SK-MEL-5 (cell line): ENCODE measurements at regions not wholly inside any gene's neighbourhood (a gene's known extent, or its start where the extent isn't known, plus 50 kb on each side); places are given as distances from the start of the nearest gene placed in this dataset.
"Not testable (repeated sequence)": the region's sequence is repeated elsewhere in the genome, so short reads cannot be mapped to it uniquely, and the experiment has no call there.

Experiments
- DNase-seq: peaks from one replicate; pipeline ENCODE4 v3.0.0-alpha.2; 2016; ENCODE audit warnings: low read depth, low spot score
- in situ Hi-C: cut with HindIII; loops from 2 replicates; pipeline ENCODE4 v1.10.0; 2016; ENCODE audit warnings: low sequenced_read_pairs, high pct_unique_total_duplicates, low pct_unique_long_range_greater_than_20kb

DNA sequence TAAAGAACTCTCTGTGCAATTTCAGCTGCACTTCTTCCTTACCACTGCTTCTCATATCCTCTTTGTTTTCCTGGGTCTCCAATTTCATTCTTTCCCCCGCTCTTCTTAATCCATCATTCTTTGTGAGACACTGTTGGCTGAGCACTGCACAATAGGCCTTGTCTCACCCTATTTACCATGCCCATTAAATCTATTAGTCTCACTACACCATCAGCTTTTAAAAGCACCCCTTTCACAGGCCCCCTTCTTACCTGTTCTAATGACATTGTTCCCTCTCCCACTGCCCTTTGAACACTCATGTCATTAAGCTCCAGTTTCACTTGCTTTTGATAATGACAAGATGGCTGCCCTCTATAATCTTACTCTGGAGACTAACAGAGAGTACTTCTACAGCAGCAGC is 404.1 kb upstream of the ACVR2A start:
- DNase-seq = no peak
- in situ Hi-C loops = no loop called here

DNA sequence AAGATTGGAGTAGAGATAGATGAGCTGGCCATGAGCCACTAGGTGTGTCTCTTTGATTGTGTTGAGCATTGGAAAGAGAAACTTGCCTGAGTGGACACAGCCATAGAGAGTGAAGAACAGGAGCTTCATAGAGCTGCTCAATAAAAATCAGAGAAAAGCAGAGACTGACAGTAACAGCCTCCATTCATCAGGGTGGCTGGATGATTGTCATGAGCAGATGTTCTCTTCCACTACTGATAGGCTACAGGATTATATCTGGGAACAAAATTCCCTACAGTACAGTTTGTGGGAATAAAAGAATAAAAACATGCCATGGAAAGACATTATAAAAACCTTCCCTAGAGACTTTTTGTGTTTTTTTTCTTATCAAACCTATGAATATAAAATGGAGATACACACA is 404.8 kb upstream of the ACVR2A start:
- no peak for DNase-seq
- in situ Hi-C loops = no loop called here

DNA sequence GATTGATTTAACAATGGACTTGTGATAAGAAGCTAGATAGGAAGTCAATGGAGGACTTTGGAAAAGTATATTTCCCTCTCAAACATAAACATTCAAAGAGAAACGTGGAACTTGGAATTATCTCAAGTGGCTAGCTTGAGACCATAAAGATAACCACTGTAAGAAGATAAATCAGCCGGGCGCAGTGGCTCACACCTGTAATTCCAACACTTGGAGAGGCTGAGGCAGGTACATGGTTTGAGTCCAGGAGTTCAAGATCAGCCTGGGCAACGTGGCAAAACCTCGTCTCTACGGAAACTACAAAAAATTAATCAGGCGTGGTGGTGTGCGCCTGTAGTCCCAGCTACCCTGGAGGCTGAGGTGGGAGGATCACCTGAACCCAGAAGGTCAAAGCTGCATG is 405.9 kb upstream of the ACVR2A start:
- in situ Hi-C loops = no loop called here
- DNase-seq = no peak

DNA sequence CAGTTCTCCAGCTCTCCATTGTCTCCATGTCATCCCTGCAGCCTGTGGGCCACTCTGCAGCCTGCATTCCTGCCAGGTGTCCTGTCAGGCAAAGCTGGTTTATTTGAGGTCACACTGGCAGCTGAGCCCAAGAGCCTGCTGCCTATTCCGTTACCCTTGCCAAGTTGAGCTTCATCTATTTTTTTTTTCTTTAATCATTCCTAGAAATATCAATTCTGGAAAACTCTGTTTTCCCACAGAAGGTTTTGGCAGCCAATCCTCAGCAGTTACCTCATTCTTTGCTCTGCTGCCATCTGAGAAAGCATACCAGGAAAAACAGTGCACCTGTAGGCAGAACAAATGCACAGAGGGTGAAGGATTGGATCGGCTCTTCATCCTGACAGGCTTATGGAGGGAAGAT is 411.0 kb upstream of the ACVR2A start:
- in situ Hi-C loops = no loop called here

DNA sequence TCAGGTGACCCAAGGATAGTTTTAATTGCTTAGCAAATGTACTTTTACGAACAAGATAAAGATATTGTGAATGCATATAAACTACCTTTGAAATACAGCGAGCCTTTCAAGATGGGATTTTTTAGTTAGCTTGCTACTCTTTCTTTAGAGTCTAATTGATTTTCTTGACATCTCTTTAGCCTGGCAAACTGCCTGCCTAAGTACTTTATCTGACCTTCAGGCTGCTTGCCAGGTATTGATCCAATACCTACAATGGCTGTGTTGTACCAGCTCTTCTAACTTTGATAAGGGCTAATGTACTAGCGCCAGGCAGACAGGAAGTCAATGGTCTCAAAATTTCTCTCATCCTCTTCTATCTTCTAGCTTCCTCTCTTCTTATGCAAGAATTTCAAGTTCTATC is 414.4 kb upstream of the ACVR2A start:
- no peak for DNase-seq
- in situ Hi-C loops = no loop called here

More for the DNA sequence above, 411.0 kb upstream of the ACVR2A start:
- DNase-seq = no peak

DNA sequence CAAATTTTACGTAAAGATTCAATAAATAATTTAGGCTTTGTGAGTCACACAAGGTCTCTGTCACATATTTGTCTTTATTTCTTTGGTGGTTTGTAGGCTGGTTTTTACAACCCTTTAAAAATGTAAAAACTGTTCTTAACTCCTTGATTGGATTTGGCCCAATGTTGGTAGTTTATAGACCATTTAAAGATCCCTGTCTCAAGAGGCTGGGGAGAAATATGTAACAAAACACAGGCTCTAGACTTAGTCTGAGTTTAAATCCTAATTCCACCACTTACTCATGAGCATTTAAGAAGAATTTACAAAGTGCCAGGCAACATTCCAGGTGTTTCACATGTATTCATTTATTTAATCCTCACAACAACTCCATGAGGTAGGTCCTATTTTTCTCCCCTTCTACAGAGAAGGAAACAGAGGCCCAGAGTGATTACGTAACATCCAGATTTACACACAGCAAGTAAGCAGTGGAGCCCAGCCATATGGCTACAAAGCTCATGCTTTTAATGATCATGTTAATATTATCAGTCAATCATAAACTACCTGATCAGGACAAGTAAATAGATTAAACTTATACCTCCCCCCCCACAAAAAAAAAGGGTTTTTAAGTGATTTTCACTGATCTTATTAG is 416.6 kb upstream of the ACVR2A start:
- in situ Hi-C loops = no loop called here

DNA sequence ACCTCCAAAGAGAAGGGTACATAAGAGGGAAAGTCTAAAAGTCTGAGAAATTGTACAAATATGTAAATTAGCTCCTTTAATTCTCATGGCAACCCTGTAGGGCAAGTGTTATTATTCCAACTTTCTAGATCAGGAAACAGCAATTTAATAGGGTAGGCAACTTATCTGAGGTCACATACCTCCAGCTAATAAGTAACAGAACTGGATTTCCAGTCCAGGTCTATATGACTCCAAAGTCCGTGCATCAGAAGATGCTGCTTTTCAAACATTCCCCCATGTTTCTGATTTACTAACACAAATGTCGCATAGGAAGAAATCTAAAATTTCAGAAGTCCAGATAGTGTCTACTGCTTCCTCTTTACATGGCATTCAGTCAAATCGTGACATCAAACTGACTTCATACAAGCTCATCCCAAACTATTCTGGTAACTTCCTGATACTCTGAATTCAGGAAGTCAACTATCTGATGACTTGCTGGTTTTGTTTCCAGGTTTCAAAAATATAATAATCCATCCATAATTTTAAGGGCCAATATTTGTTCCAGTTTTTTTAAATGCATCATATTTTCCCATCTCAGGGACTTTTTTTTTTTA is 419.3 kb upstream of the ACVR2A start:
- in situ Hi-C loops = no loop called here
- DNase-seq = no peak

More for the DNA sequence above, 416.6 kb upstream of the ACVR2A start:
- no peak for DNase-seq

DNA sequence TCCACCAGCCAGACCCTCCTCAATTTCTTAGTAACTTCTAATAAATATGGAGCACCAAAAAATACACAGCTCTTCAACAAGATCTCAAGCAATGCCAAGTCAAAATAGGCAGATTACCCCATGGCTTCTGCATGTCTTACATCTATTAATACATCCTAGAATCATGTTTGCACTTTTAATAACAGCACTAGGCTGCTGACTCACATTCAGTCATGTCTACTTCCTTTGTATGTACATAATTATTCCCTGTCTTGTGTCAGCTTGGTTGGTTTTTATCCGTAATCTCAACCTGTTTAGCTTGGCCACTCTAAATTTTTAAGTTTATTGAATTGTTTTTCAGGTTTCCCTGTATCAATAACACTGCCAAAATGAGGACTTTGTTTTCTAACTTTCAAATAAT is 420.1 kb upstream of the ACVR2A start:
- in situ Hi-C loops = no loop called here
- DNase-seq = no peak

DNA sequence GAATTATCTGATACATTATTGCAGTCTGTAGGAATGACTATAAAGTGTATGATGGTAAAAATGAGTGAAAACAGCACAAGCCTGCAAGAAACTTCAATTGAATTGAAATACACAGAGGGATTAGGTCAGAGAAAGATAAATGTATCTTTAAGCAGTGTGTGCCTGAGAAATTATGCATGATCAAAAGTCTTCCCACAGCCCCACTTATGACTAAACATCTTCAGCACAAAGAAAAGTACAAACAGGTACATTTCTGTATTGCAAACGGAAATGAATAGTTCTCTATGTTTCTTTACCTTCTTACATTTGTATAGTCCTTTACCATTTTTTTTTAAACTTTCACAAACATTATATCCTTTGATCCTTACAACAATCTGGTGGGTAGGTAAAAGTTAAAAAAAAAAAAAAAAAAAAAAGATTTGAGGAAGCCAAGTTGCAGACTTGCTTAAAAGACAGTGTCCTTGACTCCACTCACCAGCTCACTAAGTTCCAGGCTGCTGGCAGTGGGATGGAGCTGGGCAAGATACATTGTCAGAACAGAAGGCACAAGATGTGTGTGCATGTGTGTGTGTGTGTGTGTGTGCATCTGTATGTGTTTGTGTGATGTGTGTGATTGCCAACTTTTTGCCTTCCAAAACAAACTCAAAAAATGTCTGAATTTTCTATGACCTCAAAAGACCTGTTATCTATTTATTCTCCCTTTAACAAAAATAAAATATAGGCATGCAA is 423.7 kb upstream of the ACVR2A start:
- DNase-seq = no peak
- in situ Hi-C loops = no loop called here

DNA sequence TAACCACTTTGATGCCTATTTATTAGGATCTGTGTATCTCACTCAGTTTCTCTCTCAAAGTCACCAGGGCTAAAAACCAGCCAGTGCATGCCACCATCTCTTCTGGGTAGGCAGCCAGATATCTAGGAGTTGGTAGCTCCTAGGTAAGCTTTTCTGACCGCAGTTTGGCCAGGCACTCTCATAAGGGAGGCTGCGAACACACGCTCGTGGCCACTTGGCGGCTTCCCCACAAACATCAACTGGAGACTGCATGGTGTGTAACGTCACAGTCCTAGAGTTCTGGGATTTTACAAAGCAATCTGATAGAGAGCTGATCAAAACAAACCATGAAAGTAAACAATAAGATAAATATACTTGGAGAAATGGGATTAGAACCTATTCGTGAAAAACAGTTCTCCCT is 424.3 kb upstream of the ACVR2A start:
- no peak for DNase-seq
- in situ Hi-C loops = no loop called here

DNA sequence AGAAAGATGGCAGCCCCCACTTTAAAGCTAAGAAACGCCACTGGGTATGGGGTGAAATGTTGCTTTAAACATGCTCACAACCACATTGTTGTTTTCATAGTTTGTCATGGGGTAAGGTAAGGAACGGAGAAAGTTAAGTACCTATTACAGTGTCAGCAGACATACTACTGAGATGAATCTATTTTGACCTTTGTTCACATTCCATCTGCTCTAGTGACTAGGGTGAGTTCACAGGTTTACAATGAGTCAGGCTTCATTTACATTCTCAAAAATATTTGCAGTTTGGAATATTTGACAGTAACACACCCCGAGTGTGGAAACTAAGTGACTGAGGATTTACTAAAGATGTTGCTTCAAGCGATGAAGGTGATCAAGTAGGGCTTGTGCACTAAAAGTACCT is 428.7 kb upstream of the ACVR2A start:
- in situ Hi-C loops = no loop called here
- DNase-seq = no peak

DNA sequence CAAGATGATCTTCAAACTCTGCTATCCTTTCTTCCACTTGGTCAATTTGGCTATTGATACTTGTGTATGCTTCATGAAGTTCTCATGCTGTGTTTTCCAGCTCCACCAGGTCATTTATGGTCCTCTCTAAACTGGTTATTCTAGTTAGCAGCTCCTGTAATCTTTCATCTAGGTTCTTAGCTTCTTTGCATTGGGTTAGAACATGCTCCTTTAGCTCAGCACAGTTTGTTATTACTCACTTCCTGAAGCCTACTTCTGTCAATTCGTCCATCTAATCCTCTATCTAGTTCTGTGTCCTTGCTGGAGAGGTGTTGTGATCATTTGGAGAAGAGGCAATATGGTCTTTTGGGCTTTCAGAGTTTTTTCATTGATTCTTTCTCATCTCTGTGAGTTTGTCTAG is 430.2 kb upstream of the ACVR2A start:
- in situ Hi-C loops, DNase-seq: not testable (repeated sequence)

DNA sequence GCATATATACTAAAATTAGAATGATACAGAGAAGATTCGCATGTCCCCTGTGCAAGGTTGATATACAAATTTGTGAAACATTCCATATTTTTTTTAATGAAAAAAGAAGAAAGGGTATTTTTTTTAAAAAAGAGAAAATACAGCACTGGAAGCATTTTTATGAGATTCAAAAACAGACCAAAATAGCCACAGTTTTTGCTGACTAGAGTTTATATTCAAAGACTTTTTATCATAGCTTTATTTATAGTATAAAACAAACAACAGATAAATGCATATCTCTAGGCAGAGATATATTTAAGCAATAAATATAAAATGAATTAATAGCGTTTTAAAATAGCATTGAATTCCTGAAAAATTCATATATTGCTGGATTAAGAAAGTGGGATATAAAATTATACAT is 436.5 kb upstream of the ACVR2A start:
- in situ Hi-C loops = no loop called here
- DNase-seq = no peak

DNA sequence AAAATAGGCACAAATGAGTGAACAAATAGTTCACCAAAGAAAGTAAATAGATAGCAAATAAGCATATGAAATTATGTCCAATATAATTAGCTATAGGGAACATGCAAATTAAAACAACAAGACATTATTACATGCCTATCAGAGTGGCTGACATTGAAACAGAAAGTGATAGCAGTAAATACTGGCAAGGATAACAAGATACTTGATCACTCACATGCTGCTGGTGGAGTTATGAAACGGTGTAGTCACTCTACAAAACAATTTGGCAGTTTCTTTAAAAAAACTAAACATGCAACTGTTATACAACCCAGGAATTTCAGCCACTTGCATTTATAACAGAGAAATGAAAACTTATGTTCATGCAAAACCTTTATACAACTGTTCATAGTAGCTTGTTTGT is 439.2 kb upstream of the ACVR2A start:
- DNase-seq = no peak
- in situ Hi-C loops = no loop called here

DNA sequence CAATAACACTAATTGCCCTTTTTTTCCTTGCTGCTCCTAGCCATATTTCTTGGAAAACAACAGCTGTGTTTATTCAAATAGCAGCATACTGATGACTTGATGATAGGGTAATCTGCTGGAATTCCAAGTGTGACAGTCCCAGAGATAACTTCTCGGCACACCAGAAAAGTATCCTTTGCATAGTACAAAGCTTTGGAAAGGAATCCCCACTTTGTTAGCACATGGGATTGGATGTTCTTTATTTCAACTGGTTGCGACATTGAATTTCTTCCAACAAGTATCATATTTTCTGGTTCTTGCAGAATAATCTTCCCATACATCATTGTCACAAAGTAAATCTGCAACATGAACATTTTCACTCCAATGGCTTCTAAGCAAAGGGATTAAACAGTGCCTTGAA is 445.8 kb upstream of the ACVR2A start:
- in situ Hi-C loops = no loop called here
- no peak for DNase-seq

DNA sequence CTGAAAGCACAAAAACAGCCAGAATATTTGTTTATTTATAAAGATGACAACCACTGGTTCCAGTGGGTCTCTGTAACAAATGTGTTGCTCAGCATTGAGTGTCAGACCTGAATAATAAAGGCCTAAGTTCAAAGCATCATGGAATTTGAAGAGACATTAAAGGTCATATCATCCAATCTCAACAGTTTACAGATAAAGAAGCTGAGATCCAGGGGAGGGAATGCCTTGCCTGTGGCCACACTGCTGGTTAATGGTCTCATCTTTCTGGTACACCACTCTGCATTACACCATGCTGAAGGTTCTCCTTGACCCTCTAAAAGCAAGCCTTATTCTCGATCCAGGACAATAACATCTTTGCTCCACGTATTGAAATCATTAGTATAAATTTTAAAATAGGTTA is 446.5 kb upstream of the ACVR2A start:
- no peak for DNase-seq
- in situ Hi-C loops = no loop called here

DNA sequence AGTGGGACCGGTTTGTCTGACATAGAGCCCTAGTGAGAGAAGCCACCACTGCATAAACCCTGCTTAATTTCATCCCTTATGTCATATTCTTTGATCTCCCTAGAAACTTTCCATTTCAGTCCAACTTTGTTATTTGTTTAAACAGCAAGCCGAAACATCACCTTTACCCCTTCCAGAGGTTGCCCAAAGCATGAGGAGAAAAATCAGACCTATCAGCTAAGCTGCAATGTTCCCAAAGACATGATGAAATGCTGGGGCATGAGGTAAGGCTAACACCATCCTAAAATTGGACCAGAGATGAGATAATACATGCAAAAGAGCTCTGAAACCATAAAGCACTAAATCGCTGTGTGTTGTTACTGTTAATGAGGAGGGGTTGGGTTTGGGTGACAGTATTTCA is 447.9 kb upstream of the ACVR2A start:
- in situ Hi-C loops = no loop called here

DNA sequence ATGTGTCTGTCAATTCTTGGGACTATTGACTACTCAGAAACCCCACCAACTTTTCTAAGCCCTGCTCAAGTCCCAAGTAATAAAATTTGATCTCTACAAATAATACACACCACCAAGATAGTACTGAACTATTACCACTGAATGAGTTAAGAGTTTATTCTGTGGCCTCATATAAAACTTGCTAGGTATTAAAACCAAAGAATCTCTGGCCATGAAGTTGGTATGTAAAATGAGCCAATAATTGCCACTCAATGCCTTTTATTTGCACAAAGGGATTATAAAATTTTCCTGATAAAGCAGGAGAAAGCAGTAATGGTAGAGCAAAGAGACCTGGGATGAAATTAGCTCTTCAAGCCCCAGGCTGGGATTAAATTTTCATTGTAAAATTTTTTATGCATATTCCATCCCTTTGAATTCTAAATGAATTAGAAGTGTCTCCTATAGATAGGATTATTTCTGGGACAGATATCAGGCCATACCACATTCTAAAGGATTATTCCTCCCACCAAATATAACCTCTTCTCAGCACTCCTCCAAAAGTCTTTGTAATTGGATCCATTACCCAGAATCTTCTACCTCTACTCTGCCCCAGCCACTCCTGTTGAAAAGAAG is 450.5 kb upstream of the ACVR2A start:
- no peak for DNase-seq
- in situ Hi-C loops = no loop called here

More for the DNA sequence above, 447.9 kb upstream of the ACVR2A start:
- DNase-seq = no peak

DNA sequence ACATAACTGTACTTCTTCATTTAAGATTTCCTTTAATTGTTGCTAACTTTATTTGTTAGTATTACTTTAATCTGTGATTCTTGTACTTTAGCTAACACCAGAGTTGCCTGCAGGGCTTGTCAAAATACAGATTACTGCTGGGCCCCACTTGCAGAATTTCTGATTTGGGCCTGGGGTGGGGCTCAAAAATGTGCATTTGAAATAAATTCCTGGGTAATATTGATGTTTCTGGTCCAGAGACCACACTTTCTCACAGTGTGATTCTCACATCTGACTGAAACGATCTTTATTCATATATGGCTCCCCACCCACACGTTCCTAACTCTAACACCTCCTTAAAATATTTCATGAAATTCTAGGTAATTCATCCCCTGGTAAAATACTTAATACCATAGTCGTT is 452.6 kb upstream of the ACVR2A start:
- no peak for DNase-seq
- in situ Hi-C loops = no loop called here
